Activated CD8-positive, alpha-beta memory T cell treated with anti-CD3 and anti-CD28 coated beads, Interleukin-2, amount 50 U/mL, for 1 hour (primary cell): ENCODE measurements at regions not wholly inside any gene's neighbourhood (a gene's known extent, or its start where the extent isn't known, plus 50 kb on each side); places are given as distances from the start of the nearest gene placed in this dataset.

Experiments used
- DNase-seq: peaks from one replicate; pipeline ENCODE4 v3.0.0-alpha.2; 2020; ENCODE audit errors: extremely low read depth

DNA sequence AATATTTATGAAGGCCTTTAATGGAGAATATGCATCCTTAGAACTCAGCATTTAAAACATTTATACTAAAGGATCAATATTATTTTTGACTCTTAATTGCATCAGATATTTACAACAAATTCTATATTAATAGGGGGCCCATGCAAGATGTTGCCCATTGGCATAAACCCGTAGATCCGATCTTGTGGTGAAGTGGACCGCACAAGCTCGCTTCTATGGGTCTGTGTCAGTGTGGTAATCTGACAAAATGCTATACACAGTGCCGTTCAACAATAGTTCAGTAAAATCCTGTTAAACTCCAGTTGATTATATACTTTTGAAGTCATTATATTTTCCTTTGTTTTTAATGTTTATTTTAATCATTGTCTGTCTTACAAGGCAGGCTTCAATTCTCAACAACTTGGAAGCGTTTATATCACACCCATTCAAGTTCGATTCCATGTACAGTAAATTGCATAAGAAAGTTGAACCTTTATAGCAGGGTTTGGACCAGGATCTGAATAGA lies 809.2 kb downstream of the USP25 start:
- DNase-seq = no peak

GRCh38 chr21:16540966-16541727 lies 811.4 kb downstream of the USP25 start:
- no peak for DNase-seq

- no peak for DNase-seq
These were observed 820.3 kb downstream of the USP25 start for GRCh38 chr21:16550118-16550517.

DNA sequence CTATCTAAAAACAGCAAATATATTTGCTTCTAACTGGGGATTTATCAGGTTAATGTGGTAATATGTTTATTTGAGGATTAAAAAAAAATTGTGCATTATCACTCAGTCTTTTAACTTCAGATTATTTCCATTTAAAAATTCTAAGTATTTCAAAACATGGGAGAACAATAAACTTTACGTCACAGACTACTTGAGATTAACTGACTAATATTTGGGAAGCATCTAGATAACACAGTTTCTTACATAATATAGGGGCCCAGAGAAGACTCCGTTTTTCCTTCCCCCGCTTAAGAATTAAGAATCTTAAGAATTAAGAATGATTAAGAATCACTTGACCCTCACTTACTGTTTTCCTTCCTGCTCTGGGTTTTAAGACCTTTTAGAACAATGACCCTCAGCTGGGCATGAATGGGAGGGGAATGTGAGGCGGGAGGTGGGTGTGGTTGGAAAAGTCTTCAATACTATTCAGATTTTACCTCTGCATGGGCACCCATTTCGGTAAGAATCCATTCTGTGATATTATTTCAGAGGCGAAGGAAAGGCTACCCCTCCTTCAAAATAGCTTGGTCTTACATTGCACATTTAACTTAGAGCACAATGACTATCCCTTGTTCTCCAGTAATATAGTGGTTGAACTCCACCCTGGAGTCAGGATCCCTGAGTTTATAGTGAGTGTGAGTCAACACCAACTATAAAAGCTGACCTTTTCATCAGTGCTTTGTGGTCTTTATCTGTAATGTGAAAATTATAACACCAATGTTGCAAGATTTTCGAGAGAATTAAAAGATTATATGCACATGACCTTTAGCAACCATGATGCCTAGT lies 821.3 kb downstream of the USP25 start:
- no peak for DNase-seq

- DNase-seq = no peak
These were observed 823.1 kb downstream of the USP25 start for GRCh38 chr21:16552880-16553279.

DNA sequence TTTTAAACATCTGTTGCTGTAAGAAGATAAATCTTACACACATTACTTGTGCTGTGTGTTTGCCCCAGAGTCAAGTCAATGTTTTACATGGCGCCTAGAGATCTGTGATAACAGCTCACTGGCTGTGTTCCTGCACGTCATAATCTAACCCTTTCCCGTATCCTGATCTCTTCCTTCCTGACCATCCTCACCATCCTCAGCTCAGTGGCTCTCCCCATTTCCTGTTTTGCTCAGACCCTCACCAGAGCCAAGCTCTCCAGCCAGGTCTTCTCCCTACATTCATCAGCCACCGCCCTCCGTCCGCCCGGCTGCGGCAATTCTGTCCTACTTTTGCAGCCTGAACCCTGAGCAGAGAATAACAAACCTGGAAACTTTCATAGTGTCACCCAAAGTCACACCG lies 824.7 kb downstream of the USP25 start:
- DNase-seq = no peak

DNA sequence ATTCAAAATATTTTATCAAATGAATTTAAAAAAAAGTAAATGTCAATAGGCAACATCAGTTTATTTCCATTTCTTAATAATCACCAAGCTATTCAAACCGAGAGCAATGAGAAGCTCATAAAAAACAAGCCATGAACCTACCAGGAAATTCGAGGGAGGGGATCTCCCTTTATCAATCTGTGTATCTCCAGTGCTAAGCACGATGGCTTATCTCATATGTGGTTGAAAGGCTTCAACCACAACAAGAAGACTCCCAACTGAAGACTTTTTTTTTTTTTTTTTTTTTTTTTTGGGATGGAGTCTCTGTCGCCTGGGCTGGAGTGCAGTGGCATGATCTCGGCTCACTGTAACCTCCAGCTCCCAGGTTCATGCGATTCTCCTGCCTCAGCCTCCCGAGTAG lies 833.3 kb downstream of the USP25 start:
- DNase-seq = no peak

GRCh38 chr21:16563795-16564194 lies 834.0 kb downstream of the USP25 start:
- DNase-seq = no peak

DNA sequence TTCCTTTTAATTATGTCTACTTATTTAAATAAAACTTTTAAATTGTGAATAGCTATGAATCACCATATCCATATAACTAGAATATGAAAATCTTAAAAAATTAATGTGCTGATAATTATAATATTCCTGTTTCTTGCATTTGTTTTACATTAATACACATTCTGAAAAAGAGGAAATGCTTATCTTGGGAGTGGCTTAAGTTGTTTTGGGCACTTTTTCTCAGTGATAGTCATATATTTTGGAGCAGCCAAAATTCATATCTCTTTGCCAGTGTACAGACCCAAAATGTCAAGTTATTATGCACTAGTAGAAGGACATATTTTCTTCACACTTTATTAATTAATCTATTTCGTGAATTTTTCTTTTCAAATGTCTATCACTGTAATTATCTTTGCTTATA lies 838.5 kb downstream of the USP25 start:
- no peak for DNase-seq

- no peak for DNase-seq
These were observed 838.9 kb downstream of the USP25 start for GRCh38 chr21:16568661-16569060.

- DNase-seq = no peak
These were observed 839.9 kb downstream of the USP25 start for GRCh38 chr21:16569679-16570078.

- DNase-seq = no peak
These were observed 840.4 kb downstream of the USP25 start for GRCh38 chr21:16570171-16570570.

GRCh38 chr21:16570856-16571255 lies 841.1 kb downstream of the USP25 start:
- DNase-seq = no peak

DNA sequence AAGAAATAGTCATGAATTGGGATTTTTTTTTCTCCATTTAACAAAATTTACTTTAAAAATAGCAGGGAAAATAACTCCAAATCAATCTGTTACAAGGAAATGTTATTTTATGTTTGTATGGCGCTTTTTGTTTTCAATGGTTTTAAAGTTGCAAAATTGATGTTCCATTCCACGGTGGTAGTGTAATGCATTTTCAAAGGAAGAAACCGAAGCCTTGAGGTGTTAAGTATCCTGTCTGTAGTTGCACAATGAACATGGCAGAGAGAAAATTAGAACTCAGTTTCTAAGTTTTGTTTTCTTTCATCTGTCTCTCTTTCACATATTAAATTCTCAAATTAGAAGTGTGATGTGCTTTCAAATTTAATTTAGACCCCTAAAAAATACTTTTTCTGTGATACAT lies 841.8 kb downstream of the USP25 start:
- DNase-seq = no peak

DNA sequence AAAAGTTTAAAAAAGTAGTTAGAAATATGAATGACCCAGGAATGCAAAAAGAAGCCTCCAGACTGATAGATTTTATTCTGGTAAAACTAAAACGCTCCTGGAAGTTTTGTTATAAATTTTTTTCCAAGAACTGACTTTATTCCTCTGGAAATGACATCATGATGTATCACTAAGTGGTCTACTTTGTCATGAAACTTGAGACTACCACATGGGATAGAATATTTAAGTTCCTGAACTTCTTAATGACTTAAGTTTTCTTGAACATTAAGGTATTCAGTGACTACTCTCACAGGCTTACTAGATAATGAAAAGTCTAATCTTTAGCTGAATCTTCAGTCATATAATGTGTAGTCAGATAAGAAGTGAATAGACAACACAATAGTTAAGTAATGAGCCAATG lies 842.2 kb downstream of the USP25 start:
- DNase-seq = no peak

DNA sequence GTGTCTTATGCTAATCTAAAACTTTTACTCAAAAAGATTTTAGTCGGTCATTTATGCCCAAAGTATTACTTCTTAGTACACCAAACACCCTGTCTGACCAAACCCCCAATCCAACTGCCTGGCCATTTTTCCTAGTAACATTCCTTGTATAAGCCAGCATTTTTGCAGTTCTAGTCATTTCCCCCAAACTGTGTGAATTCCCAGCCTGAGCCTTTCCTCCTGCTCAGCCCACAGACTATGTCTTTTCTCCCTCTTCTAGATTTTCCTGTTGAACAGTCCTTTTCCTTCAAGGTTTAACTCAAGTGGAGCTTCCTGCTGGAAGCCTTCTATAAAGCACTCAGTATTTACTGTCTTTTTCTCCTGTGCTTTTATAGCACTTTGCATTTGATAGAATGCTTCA lies 843.8 kb downstream of the USP25 start:
- DNase-seq = no peak

GRCh38 chr21:16577975-16578374 lies 848.2 kb downstream of the USP25 start:
- DNase-seq = no peak

GRCh38 chr21:16578912-16579311 lies 849.1 kb downstream of the USP25 start:
- DNase-seq = no peak

DNA sequence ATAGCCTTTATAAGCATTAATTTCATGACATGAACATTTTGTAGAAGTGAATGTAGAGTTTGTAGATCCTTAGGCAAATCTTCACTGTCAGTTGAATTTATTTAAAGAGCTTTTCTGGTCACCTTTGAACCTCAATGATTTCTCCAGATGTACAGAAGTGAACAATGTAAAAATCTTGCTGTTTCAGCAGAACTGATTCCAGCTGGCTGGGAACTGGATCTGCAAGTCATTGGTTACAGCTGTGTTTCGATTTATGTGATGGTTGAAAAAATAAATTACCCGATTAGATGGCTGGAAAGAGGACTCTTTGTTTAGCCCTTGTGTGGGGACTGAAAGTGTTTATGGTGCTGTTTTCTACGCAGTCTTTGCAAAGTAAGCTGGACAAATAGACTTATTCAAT lies 849.8 kb downstream of the USP25 start:
- DNase-seq = no peak

- DNase-seq = no peak
These were observed 850.9 kb downstream of the USP25 start for GRCh38 chr21:16580661-16581060.

DNA sequence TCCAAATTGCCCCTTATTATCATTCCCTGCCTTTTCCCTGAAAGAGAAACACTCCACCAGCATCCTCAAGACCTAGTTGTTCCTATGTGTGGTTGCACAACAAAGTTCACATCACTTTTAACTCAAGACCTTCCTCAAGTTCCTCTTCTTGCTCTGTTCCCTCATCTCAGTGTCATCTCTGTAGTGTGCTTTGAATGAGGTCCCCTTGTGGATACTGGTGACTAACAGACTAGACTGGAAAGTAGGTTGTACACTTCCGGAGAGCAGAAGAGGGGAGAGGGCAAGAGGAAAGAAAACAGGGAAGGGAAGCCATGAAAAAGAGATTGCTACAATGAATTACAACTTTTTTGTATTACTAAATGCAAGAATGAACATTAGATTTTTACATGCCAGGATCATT lies 853.8 kb downstream of the USP25 start:
- no peak for DNase-seq

GRCh38 chr21:16584756-16585155 lies 855.0 kb downstream of the USP25 start:
- no peak for DNase-seq

GRCh38 chr21:16585896-16586295 lies 856.1 kb downstream of the USP25 start:
- no peak for DNase-seq
